ENCODE measurements at regions not wholly inside any gene's neighbourhood (a gene's known extent, or its start where the extent isn't known, plus 50 kb on each side); places are given as distances from the start of the nearest gene placed in this dataset.

DNA sequence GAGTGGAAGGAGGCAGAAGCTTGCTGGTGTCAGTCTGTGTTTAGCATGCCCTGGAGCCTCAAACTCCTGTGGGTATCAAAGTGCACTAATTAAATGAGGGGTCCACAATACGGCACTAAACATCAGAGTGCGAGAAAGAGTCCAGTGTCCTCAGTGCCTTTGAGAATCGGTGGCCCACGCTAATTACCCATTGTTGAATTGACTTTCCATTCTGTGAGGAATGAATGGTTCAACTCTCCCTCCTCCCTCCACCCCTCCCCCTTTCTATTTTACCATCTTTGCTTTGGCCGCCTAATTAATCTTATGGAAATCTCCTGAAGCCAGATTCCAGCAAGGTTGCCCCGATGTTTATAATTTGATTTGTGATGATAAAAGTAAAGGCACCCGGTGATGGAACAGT is 217.8 kb downstream of the TFEC start:
- Histone ChIP-seq H3K79me2 (ENCODE audit: control insufficient read depth, low read length) (no peaks in the 10 kb centered on the region), H3F3A (ENCODE audit: control insufficient read depth, insufficient read depth) (no peaks in the 10 kb centered on the region), H3K4me1 (ENCODE audit: control insufficient read depth, low read length) (no peaks in the 10 kb centered on the region), H3K4me3 (ENCODE audit: low read length) (no peak overlapping the region), H3K27me3 (ENCODE audit: control insufficient read depth, low read length) (peaks cover 2% of the 10 kb centered on the region; the same call in 1 of the 2 replicates), H3K36me3 (ENCODE audit: control insufficient read depth, low read length) (no peaks in the 10 kb centered on the region), H3K9me2 (replicated peaks; ENCODE audit: control insufficient read depth, low read length) (no peaks in the 10 kb centered on the region), H4K20me1 (ENCODE audit: control insufficient read depth, insufficient read depth, low read depth, low read length) (no peaks in the 10 kb centered on the region), H3K4me2 (ENCODE audit: low read length) (no peak overlapping the region), H3K9me3 (ENCODE audit: control insufficient read depth, insufficient read depth, low read length) (no peaks in the 10 kb centered on the region), H3K27ac (ENCODE audit: low read depth, low read length) (no peak overlapping the region)
- TF ChIP-seq, protein P1, sequence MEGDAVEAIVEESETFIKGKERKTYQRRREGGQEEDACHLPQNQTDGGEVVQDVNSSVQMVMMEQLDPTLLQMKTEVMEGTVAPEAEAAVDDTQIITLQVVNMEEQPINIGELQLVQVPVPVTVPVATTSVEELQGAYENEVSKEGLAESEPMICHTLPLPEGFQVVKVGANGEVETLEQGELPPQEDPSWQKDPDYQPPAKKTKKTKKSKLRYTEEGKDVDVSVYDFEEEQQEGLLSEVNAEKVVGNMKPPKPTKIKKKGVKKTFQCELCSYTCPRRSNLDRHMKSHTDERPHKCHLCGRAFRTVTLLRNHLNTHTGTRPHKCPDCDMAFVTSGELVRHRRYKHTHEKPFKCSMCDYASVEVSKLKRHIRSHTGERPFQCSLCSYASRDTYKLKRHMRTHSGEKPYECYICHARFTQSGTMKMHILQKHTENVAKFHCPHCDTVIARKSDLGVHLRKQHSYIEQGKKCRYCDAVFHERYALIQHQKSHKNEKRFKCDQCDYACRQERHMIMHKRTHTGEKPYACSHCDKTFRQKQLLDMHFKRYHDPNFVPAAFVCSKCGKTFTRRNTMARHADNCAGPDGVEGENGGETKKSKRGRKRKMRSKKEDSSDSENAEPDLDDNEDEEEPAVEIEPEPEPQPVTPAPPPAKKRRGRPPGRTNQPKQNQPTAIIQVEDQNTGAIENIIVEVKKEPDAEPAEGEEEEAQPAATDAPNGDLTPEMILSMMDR (IDR thresholded peaks at IDR 0.05; ENCODE audit: low read depth, low read length, poor library complexity, severe bottlenecking), result no peak
- TF ChIP-seq EZH2phosphoT487 (IDR thresholded peaks at IDR 0.05; ENCODE audit: borderline replicate concordance, low read length), result no peak

DNA sequence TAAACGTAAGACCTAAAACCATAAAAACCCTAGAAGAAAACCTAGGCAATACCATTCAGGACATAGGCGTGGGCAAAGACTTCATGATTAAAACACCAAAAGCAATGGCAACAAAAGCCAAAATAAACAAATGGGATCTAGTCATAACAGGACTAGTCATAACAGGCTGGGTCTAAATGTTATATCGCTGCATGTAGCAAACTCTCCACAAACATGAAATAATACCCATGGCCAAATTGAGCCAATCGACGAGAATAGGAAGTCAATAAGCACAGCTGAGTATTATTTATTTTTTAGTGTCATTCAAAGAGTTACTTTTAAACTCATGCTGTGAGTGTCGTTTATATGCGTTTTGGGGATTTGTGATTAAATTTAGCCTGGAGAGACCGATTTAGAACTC is 225.1 kb downstream of the TFEC start:
- Histone ChIP-seq H3K27ac (ENCODE audit: low read depth, low read length) (no peak overlapping the region), H3K4me3 (ENCODE audit: low read length) (no peak overlapping the region), H3K27me3 (ENCODE audit: control insufficient read depth, low read length) (no peaks in the 10 kb centered on the region), H4K20me1 (ENCODE audit: control insufficient read depth, insufficient read depth, low read depth, low read length) (no peaks in the 10 kb centered on the region), H3K9me2 (replicated peaks; ENCODE audit: control insufficient read depth, low read length) (no peaks in the 10 kb centered on the region), H3K79me2 (ENCODE audit: control insufficient read depth, low read length) (no peaks in the 10 kb centered on the region), H3K4me2 (ENCODE audit: low read length) (no peak overlapping the region), H3K36me3 (ENCODE audit: control insufficient read depth, low read length) (no peaks in the 10 kb centered on the region), H3F3A (ENCODE audit: control insufficient read depth, insufficient read depth) (no peaks in the 10 kb centered on the region), H3K9me3 (ENCODE audit: control insufficient read depth, insufficient read depth, low read length) (no peaks in the 10 kb centered on the region), H3K4me1 (ENCODE audit: control insufficient read depth, low read length) (no peaks in the 10 kb centered on the region)
- no peak for TF ChIP-seq EZH2phosphoT487 (IDR thresholded peaks at IDR 0.05; ENCODE audit: borderline replicate concordance, low read length)
- TF ChIP-seq, protein P1 (IDR thresholded peaks at IDR 0.05; ENCODE audit: low read depth, low read length, poor library complexity, severe bottlenecking), result no peak

- no peaks in the 10 kb centered on the region for H3K36me3 ChIP-seq (ENCODE audit: control insufficient read depth, low read length)
- H3K27me3 ChIP-seq (ENCODE audit: control insufficient read depth, low read length), result no peaks in the 10 kb centered on the region
- H3K9me3 ChIP-seq (ENCODE audit: control insufficient read depth, insufficient read depth, low read length), result no peaks in the 10 kb centered on the region
- H3K9me2 ChIP-seq (replicated peaks; ENCODE audit: control insufficient read depth, low read length), result no peaks in the 10 kb centered on the region
- no peaks in the 10 kb centered on the region for H3K79me2 ChIP-seq (ENCODE audit: control insufficient read depth, low read length)
- no peaks in the 10 kb centered on the region for H3F3A ChIP-seq (ENCODE audit: control insufficient read depth, insufficient read depth)
- no peak overlapping the region for H3K27ac ChIP-seq (ENCODE audit: low read depth, low read length)
- H3K4me2 ChIP-seq (ENCODE audit: low read length), result no peak overlapping the region
- no peak for TF ChIP-seq EZH2phosphoT487 (IDR thresholded peaks at IDR 0.05; ENCODE audit: borderline replicate concordance, low read length)
- TF ChIP-seq, protein P1 (IDR thresholded peaks at IDR 0.05; ENCODE audit: low read depth, low read length, poor library complexity, severe bottlenecking), result no peak
- H3K4me1 ChIP-seq (ENCODE audit: control insufficient read depth, low read length), result no peaks in the 10 kb centered on the region
- H3K4me3 ChIP-seq (ENCODE audit: low read length), result no peak overlapping the region
- H4K20me1 ChIP-seq (ENCODE audit: control insufficient read depth, insufficient read depth, low read depth, low read length), result no peaks in the 10 kb centered on the region
Observed at GRCh38 chr7:115802415-115802814, 228.1 kb downstream of the TFEC start.

GRCh38 chr7:115799430-115799829 is 231.1 kb downstream of the TFEC start:
- Histone ChIP-seq H3K4me2 (ENCODE audit: low read length) (no peak overlapping the region), H3K27ac (ENCODE audit: low read depth, low read length) (no peak overlapping the region), H3K36me3 (ENCODE audit: control insufficient read depth, low read length) (no peaks in the 10 kb centered on the region), H3K27me3 (ENCODE audit: control insufficient read depth, low read length) (no peaks in the 10 kb centered on the region), H3K9me2 (replicated peaks; ENCODE audit: control insufficient read depth, low read length) (no peaks in the 10 kb centered on the region), H3K9me3 (ENCODE audit: control insufficient read depth, insufficient read depth, low read length) (no peaks in the 10 kb centered on the region), H4K20me1 (ENCODE audit: control insufficient read depth, insufficient read depth, low read depth, low read length) (no peaks in the 10 kb centered on the region), H3K4me1 (ENCODE audit: control insufficient read depth, low read length) (no peaks in the 10 kb centered on the region), H3K79me2 (ENCODE audit: control insufficient read depth, low read length) (no peaks in the 10 kb centered on the region), H3K4me3 (ENCODE audit: low read length) (no peak overlapping the region), H3F3A (ENCODE audit: control insufficient read depth, insufficient read depth) (no peaks in the 10 kb centered on the region)
- no peak for TF ChIP-seq EZH2phosphoT487 (IDR thresholded peaks at IDR 0.05; ENCODE audit: borderline replicate concordance, low read length)
- TF ChIP-seq, protein P1 (IDR thresholded peaks at IDR 0.05; ENCODE audit: low read depth, low read length, poor library complexity, severe bottlenecking), result no peak
